GM12801 (cell line): ENCODE measurements at regions not wholly inside any gene's neighbourhood (a gene's known extent, or its start where the extent isn't known, plus 50 kb on each side); places are given as distances from the start of the nearest gene placed in this dataset.

Source experiments
- TF ChIP-seq, protein P1 (sequence below): IDR thresholded peaks from one replicate; pipeline ENCODE4 v1.5.1; 2011; ENCODE audit warnings: control low read depth; ENCODE audit not compliant: insufficient read length; ENCODE audit errors: extremely low read depth

DNA sequence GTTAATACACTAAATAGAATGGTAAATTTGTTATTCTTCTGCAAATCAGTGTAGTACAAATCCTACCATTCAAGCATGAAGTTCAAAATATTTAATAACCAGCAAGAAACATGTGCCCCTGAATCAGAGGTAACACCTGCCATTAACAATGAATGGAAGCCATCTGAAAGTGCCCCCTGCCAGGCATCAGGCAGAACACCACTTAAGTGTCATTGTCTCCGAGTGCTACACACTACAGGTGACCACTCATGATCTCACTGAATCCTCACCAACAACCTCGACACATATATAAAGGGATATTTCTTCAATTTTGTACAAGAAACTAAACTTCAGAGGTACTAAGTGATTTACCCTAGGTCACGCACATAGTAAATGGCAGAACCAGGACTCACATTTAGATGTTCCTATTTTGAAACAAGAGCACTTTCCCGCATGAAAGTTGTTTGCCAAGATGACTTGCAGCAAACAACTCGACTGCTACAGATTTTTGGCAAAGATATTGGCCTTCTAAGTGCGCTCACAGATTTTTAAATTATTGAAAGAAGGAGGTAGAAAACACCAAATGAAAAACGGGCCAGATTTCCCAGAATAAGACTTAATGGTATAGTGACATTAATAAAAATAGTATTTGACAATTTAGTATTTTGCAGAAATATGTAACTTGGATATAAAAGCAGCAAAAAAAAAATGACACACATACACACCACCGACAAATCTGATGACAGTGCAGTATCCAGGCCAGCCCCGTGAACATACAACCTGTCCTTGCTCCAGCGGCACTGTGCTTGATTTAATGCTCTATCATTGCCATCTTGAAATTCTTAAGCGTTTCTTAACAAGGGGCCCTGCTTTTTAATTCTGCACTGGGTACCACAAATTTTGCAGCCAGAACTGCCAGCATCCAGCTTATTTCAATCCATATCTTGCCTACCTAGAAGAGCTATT, 274.5 kb downstream of the ALDH8A1 start:
- TF ChIP-seq, protein P1, sequence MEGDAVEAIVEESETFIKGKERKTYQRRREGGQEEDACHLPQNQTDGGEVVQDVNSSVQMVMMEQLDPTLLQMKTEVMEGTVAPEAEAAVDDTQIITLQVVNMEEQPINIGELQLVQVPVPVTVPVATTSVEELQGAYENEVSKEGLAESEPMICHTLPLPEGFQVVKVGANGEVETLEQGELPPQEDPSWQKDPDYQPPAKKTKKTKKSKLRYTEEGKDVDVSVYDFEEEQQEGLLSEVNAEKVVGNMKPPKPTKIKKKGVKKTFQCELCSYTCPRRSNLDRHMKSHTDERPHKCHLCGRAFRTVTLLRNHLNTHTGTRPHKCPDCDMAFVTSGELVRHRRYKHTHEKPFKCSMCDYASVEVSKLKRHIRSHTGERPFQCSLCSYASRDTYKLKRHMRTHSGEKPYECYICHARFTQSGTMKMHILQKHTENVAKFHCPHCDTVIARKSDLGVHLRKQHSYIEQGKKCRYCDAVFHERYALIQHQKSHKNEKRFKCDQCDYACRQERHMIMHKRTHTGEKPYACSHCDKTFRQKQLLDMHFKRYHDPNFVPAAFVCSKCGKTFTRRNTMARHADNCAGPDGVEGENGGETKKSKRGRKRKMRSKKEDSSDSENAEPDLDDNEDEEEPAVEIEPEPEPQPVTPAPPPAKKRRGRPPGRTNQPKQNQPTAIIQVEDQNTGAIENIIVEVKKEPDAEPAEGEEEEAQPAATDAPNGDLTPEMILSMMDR: no peak

DNA sequence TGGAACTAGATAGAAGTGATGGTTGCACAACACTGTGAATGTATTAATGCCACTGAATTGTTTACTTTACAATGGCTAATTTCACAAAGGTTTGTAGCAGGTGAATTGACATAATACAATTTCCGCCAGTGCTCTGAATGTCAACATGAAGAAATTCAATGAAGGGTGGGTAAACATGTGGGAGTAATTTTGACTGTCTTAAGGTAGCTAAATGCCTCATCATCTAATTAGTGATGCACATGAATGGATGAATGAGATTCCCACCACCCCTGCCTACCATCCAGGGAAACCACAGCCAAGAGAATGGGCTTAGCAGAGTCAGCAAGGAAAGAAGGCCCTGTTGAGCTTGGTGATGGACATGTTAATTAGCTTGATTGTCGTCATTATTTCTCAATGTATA, 275.3 kb downstream of the ALDH8A1 start:
- TF ChIP-seq, protein P1: no peak

DNA sequence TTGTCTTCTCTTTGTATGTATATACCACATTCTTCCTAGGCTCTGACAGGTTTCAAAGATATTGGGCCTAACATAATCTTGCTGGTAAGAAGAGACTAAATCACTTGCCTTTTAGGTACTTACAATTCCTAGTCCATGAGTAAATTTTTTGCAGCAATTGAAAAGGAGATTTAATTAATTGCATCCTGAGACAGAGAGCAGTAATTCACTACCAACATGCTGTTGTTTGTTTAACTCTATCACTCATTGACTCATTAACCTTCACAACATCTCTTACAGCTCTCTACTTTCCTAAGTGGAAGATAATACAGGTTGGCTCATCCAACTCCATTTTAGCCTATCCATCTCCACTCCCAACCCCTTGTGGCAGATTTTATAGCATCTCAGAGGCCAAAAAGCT, 280.4 kb downstream of the ALDH8A1 start:
- TF ChIP-seq, protein P1: no peak

DNA sequence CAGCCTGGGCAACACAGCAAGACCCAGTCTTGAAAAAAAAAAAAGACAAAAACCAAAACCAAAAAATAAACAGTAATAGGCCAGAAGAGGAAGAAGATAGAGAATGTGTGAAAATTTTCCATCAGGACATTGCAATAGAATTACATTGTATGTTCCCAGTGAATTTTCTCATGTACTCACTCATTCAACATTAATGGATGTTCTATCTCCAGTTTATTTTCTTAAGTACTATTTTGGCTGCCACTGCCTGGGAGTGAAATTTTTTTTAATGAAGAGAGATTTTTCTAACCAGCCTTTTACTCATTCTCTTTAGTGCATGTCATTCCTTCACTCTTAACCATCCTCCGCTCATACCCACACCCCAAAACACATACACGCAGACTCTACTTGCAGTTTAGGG, 282.8 kb downstream of the ALDH8A1 start:
- TF ChIP-seq, protein P1: no peak

DNA sequence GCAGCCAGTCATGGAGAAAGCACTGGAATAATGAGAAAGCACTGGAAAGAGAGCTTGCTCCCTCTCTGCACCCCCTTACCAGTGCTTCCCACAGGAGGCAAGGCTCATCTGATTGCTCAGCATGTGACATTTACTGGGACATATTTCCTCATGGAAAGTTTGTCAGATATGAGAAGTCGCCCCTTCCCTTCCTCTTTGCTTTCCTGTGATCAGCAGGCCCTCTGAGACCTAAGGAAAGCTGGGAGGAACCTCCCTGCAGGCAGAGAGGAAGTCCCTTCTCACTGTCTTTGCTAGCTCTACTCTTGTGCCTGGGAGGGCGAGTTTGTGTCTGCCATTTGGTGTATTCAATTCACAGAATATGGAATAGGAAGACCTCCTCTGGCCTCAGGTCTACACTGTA, 283.8 kb downstream of the ALDH8A1 start:
- TF ChIP-seq, protein P1: no peak

DNA sequence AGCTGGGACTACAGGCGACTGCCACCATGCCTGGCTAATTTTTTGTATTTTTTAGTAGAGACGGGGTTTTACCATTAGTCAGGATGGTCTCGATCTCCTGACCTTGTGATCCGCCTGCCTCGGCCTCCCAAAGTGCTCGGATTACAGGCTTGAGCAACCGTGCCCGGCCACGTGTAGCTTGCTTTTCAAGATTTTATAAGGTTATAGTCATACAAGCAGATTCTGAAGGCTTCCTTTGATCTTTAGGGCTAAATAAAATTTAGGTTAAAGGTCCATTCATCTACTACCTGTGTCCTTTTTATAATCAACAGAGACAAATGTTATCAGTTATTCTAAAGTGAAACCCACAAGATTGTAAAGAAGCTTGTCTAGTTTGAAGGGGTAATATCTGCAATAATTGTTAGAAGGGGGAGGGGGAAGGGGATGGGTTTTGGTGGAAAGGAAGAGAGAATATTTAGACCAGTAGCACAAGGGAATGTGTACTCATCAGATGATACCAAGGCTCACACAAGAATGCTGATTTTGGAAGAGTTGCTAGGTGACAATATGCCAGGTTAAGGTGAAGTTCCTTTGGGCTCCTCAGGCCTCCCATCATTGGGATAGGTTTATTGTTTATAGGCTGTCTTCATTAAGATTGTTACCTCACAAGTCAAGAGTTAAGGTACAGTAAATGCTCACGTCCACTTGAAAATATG, 284.7 kb downstream of the ALDH8A1 start:
- TF ChIP-seq, protein P1: no peak

DNA sequence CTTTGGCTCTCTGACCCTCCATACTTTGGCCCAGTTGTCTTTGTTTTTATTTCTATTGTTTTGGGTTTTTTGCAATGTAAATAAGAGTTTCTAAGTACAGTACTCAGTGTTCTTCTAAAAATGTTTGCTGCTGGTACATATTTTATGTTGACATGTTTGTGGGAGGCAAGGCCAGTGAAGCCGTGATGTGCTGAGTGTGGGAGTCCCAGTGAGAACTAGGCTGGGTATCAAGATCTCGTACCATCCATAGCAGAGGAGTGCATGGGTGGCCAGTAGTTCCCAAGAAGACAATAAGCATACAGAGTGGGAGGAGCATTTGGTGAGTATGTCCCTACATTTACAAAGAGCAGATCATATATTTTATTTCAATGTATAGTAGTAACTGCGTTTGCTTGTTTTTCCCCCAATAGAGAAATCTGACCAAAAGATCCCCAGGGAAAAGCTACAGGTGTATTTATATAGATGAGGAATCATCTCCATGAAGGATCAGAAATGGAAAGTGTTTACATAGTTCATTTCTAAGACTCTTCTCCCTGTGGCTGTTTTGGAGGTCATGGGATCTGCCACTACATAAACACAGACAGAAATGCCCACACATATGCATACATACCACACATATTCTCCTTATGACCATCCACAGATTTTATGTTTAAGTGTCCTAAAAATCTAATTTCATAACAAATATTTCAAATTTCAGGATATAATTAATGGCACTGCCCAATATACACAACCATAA, 285.9 kb downstream of the ALDH8A1 start:
- TF ChIP-seq, protein P1: no peak
